GM12872 (cell line): ENCODE measurements at regions not wholly inside any gene's neighbourhood (a gene's known extent, or its start where the extent isn't known, plus 50 kb on each side); places are given as distances from the start of the nearest gene placed in this dataset.

Source experiments
- CTCF ChIP-seq: IDR thresholded peaks from 3 replicates; pipeline ENCODE4 v1.5.1; 2011; ENCODE audit warnings: low read depth, mild to moderate bottlenecking, low read length, moderate library complexity; ENCODE audit not compliant: insufficient read depth

GRCh38 chr2:239584986-239585385, 184.2 kb upstream of the HDAC4 start:
- TF ChIP-seq CTCF, result no peak

GRCh38 chr2:239583879-239584859, 183.3 kb upstream of the HDAC4 start:
- TF ChIP-seq CTCF, result no peak

GRCh38 chr2:239583171-239583878, 182.5 kb upstream of the HDAC4 start:
- TF ChIP-seq CTCF, result no peak

- no peak for TF ChIP-seq CTCF
These were observed 181.7 kb upstream of the HDAC4 start for GRCh38 chr2:239582476-239582875.

- no peak for TF ChIP-seq CTCF
These were observed 180.6 kb upstream of the HDAC4 start for GRCh38 chr2:239581352-239581901.

GRCh38 chr2:239580199-239580527, 179.3 kb upstream of the HDAC4 start:
- no peak for TF ChIP-seq CTCF

- TF ChIP-seq CTCF, result no peak
These were observed 178.8 kb upstream of the HDAC4 start for GRCh38 chr2:239579524-239580198.
